Thymus (tissue), 11 donors: ENCODE measurements at regions not wholly inside any gene's neighbourhood (a gene's known extent, or its start where the extent isn't known, plus 50 kb on each side); places are given as distances from the start of the nearest gene placed in this dataset.

Experiments
- DNase-seq, 9 donors: peaks; one replicate each; pipeline ENCODE4 v3.0.0-alpha.2; 2013; ENCODE audit warnings: low spot score in 9 of 9, low read depth in 6 of 9, missing footprints in 1 of 9
- H3K27ac ChIP-seq, 2 donors: one replicate each; pipeline ENCODE4 v1.5.1; 2013; ENCODE audit warnings: control low read depth in 1 of 2, low read depth in 1 of 2, low read length in 1 of 2, mild to moderate bottlenecking in 1 of 2, moderate library complexity in 1 of 2
- H3K27me3 ChIP-seq, 2 donors: one replicate each; pipeline ENCODE4 v1.5.1; 2013; ENCODE audit warnings: low read length in 1 of 2; ENCODE audit not compliant: control insufficient read depth in 2 of 2, insufficient read depth in 1 of 2
- H3K36me3 ChIP-seq, 2 donors: one replicate each; pipeline ENCODE4 v1.5.1; 2013; ENCODE audit warnings: low read length in 1 of 2, mild to moderate bottlenecking in 1 of 2, moderate library complexity in 1 of 2; ENCODE audit not compliant: control insufficient read depth in 2 of 2, insufficient read depth in 2 of 2
- H3K4me1 ChIP-seq, 2 donors: one replicate each; pipeline ENCODE4 v1.5.1; 2013; ENCODE audit warnings: low read length in 2 of 2; ENCODE audit not compliant: control insufficient read depth in 2 of 2, insufficient read depth in 2 of 2
- H3K4me3 ChIP-seq, 2 donors: one replicate each; pipeline ENCODE4 v1.5.1; 2013; ENCODE audit warnings: low read length in 2 of 2, control low read depth in 1 of 2, mild to moderate bottlenecking in 1 of 2
- H3K9me3 ChIP-seq, 2 donors: one replicate each; pipeline ENCODE4 v1.5.1; 2013; ENCODE audit warnings: low read length in 1 of 2, mild to moderate bottlenecking in 1 of 2; ENCODE audit not compliant: control insufficient read depth in 2 of 2, insufficient read depth in 1 of 2
- WGBS: extraction: QIAGEN DNeasy Blood & Tissue Kit; methylation state at CpG from one replicate; pipeline ENCODE4 v1.1.7; 2013; 5-methylcytosine and 5-hydroxymethylcytosine counted together
- donor health status: healthy.

DNA sequence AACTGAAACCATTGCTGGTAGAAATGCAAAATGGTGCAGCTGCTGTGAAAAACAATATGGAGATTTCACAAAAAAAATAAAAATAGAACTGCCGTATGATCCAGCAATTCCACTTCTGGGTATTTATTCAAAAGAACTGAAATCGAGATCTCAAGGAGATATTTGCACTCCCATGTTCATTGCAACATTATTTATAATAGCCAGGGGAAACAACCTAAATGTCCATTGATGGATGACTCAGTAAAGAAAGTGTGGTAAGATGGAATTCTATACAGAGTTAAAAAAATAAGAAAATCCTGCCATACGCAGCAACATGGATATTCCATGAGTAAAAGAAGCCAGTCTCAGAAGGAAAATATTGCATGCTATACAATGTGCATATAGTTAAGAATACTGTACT is 290.6 kb upstream of the GHITM start:
- no peak overlapping the region for H3K27ac ChIP-seq
- 94% methylated on average over 3 of the region's 3 CpGs for WGBS
- DNase-seq: no peak

DNA sequence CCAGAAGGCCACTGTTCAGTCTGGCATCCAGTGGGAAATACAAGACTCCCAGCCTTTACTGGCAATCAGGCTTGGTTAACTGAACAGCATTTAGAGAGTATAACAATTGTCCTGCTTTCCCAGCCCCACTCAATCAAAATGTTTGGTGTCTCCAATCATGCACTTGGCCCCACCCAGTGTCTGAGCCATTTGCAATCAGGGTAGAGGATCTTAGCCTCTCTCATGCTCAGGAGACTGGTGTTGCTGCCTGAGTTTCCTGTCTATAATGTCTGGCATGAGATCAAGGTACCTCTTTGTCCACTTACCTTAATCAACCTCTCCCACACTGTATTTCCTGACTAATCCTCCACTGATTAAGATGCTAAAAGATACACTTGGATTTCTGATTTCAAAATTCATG is 290.2 kb upstream of the GHITM start:
- Histone ChIP-seq H3K4me3 (no peak overlapping the region), H3K27ac (no peak overlapping the region), H3K36me3 (no peaks in the 10 kb centered on the region), H3K4me1 (no peaks in the 10 kb centered on the region), H3K27me3 (no peaks in the 10 kb centered on the region), H3K9me3 (no peaks in the 10 kb centered on the region)
- no peak for DNase-seq

More for the DNA sequence above, 290.6 kb upstream of the GHITM start:
- Histone ChIP-seq H3K4me3 (no peak overlapping the region), H3K9me3 (no peaks in the 10 kb centered on the region), H3K4me1 (no peaks in the 10 kb centered on the region), H3K36me3 (no peaks in the 10 kb centered on the region), H3K27me3 (no peaks in the 10 kb centered on the region)

DNA sequence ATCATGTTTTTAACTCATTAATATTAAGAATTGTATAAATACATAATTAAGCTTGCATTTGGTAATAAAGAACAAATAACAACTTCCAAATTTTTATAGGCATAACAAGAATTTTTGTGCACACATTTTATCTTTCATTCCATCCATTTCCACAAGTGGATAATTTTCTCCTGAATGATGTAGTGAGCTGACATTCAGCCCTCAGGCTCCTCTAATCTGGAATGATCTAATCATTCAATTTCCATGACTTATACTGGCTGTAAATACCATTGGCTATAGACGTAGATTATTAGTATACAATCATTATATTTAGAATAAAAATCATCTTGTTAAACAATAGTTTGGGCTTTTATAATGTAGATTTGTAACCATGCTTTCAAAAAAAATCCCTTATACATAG is 287.2 kb upstream of the GHITM start:
- Histone ChIP-seq H3K36me3 (no peaks in the 10 kb centered on the region), H3K27me3 (no peaks in the 10 kb centered on the region), H3K27ac (no peak overlapping the region), H3K4me3 (no peak overlapping the region), H3K4me1 (no peaks in the 10 kb centered on the region), H3K9me3 (no peaks in the 10 kb centered on the region)
- no peak for DNase-seq
- 94% methylated on average over 1 of the region's 1 CpG for WGBS

DNA sequence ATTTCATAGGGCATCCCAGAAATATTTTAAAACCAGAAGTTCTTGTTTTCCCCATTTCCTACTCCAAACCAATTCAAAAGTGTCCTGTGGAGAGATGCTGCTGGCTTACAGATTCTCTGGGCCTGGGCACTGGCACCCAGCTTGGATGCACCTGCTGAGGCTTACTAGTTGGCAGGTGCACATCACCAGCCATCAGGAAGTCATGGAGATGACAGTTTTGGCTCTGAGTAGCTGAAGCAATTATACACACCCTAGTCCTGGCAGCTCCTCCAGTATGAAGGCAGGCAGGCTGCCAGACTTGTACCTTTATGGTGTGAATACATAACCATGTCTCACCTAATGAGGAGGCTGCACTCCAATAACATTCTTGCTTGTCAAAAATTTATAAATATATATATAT is 276.6 kb upstream of the GHITM start:
- Histone ChIP-seq H3K4me1 (no peaks in the 10 kb centered on the region), H3K27me3 (no peaks in the 10 kb centered on the region), H3K36me3 (no peaks in the 10 kb centered on the region), H3K9me3 (no peaks in the 10 kb centered on the region), H3K4me3 (no peak overlapping the region), H3K27ac (no peak overlapping the region)
- DNase-seq: no peak

- Histone ChIP-seq H3K27ac (no peak overlapping the region), H3K27me3 (no peaks in the 10 kb centered on the region), H3K36me3 (no peaks in the 10 kb centered on the region), H3K4me3 (no peak overlapping the region), H3K9me3 (no peaks in the 10 kb centered on the region), H3K4me1 (no peaks in the 10 kb centered on the region)
- no peak for DNase-seq
- 97% methylated on average over 7 of the region's 7 CpGs for WGBS
These were observed 275.9 kb upstream of the GHITM start for GRCh38 chr10:83863283-83863966.

GRCh38 chr10:83869898-83870297 is 269.4 kb upstream of the GHITM start:
- no peaks in the 10 kb centered on the region for H3K27me3 ChIP-seq
- H3K27ac ChIP-seq: no peak overlapping the region
- DNase-seq: no peak
- 94% methylated on average over 6 of the region's 6 CpGs for WGBS
- no peak overlapping the region for H3K4me3 ChIP-seq
- H3K4me1 ChIP-seq: no peaks in the 10 kb centered on the region
- no peaks in the 10 kb centered on the region for H3K9me3 ChIP-seq
- H3K36me3 ChIP-seq: no peaks in the 10 kb centered on the region

- H3K36me3 ChIP-seq: no peaks in the 10 kb centered on the region
- H3K27ac ChIP-seq: no peak overlapping the region
- no peak overlapping the region for H3K4me3 ChIP-seq
- H3K9me3 ChIP-seq: no peaks in the 10 kb centered on the region
- peak in 8 of 9 donors; percentile 11 to 64 (median 28) for DNase-seq
- H3K4me1 ChIP-seq: no peaks in the 10 kb centered on the region
- H3K27me3 ChIP-seq: no peaks in the 10 kb centered on the region
- 29% methylated on average over 18 of the region's 18 CpGs for WGBS
These were observed 267.9 kb upstream of the GHITM start for GRCh38 chr10:83871187-83872081.

DNA sequence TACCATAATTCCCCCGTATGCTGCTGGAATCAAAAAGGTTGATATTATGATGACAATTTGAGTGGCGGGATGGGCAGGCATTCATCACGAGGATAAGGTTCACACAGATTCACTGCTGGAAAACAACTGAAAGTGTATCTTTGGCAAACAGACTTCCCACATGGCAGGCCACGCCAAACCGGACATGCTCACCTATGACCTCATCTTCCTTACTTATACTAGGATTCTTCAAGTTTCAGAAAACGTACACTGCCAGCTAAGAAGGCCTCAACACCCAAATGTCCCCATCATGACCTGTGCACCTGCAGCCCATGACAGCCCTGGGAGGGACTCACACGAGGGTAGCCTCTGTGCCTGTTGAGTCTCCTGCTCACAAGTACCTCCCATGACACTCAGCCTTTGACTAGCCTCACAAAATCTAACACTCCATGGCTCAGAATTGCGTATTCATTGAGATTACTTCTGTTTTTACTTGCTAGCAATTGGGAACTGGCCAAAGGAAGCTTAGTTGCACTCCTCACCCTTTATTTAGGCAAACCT is 259.0 kb upstream of the GHITM start:
- Histone ChIP-seq H3K9me3 (no peaks in the 10 kb centered on the region), H3K4me1 (no peaks in the 10 kb centered on the region), H3K36me3 (no peaks in the 10 kb centered on the region), H3K4me3 (no peak overlapping the region), H3K27me3 (no peaks in the 10 kb centered on the region), H3K27ac (no peak overlapping the region)
- WGBS: 86% methylated on average over 8 of the region's 8 CpGs
- DNase-seq: no peak

- peak in 1 of 9 donors; percentile 6 for DNase-seq
- WGBS: 55% methylated on average over 1 of the region's 1 CpG
- no peak overlapping the region for H3K4me3 ChIP-seq
- no peaks in the 10 kb centered on the region for H3K27me3 ChIP-seq
- H3K36me3 ChIP-seq: no peaks in the 10 kb centered on the region
- no peaks in the 10 kb centered on the region for H3K4me1 ChIP-seq
- H3K27ac ChIP-seq: peak overlapping the region in 1 of 2 donors; percentile 42
- no peaks in the 10 kb centered on the region for H3K9me3 ChIP-seq
These were observed 257.6 kb upstream of the GHITM start for GRCh38 chr10:83881661-83882060.
